ENCODE measurements at regions not wholly inside any gene's neighbourhood (a gene's known extent, or its start where the extent isn't known, plus 50 kb on each side); places are given as distances from the start of the nearest gene placed in this dataset.

- TF ChIP-seq POLR2AphosphoS5 (IDR thresholded peaks at IDR 0.05; ENCODE audit: borderline replicate concordance, low read depth, low read length) (no peak), EZH2 (IDR thresholded peaks at IDR 0.05) (no peak)
Measured at GRCh38 chr2:64296140-64296480, 151.9 kb upstream of the PELI1 start.
